PC-3 (cell line): ENCODE measurements at regions not wholly inside any gene's neighbourhood (a gene's known extent, or its start where the extent isn't known, plus 50 kb on each side); places are given as distances from the start of the nearest gene placed in this dataset.
"Not testable (repeated sequence)": the region's sequence is repeated elsewhere in the genome, so short reads cannot be mapped to it uniquely, and the experiment has no call there.

Source experiments
- ATAC-seq: fragments of 200-7000 bp; cut with Tn5 transposase; 2 replicates; pipeline ENCODE4 v1.9.1; 2020; ENCODE audit warnings: mild to moderate bottlenecking, moderate library complexity
- BruUV-seq: library from RNA; stranded (reverse); fragments of 400-500 nt; replicated peaks from 2 replicates; lab custom pipeline; 2021; lab: Mats Ljungman, UMichigan
- CTCF ChIA-PET: fragments of 300-600 bp; sonication (Branson Sonifier 250); formaldehyde crosslinking; loops from one replicate; lab custom pipeline; 2022; ENCODE audit warnings: antibody characterized with exemption; lab: Charles Lee
- POLR2A ChIA-PET: fragments of 300-600 bp; sonication (Branson Sonifier 250); formaldehyde crosslinking; loops from one replicate; lab custom pipeline; 2022; ENCODE audit warnings: antibody characterized with exemption; ENCODE audit not compliant: unreplicated experiment; lab: Charles Lee
- DNase-seq: peaks from one replicate; pipeline ENCODE4 v3.0.0-alpha.2; 2015
- H2AFZ ChIP-seq: fragments of 300-600 bp; sonication (generic); 2 replicates; pipeline ENCODE4 v1.6.0; 2016; ENCODE audit warnings: antibody characterized with exemption, low read length
- H3F3A ChIP-seq: fragments of 300-600 bp; sonication (generic); one replicate; pipeline ENCODE4 v1.6.0; 2017; ENCODE audit warnings: antibody characterized with exemption, low read length, control low read depth, mild to moderate bottlenecking; ENCODE audit not compliant: unreplicated experiment
- H3K27ac ChIP-seq: fragments of 300-600 bp; sonication (generic); 2 replicates; pipeline ENCODE4 v1.5.1; 2016; ENCODE audit warnings: mild to moderate bottlenecking, low read length
- H3K27me3 ChIP-seq: fragments of 300-600 bp; sonication (generic); 2 replicates; pipeline ENCODE4 v1.6.1; 2016; ENCODE audit warnings: low read length, mixed read lengths
- H3K36me3 ChIP-seq: fragments of 300-600 bp; sonication (generic); 2 replicates; pipeline ENCODE4 v1.6.1; 2016; ENCODE audit warnings: low read depth, mixed run types, low read length, mixed read lengths
- H3K4me1 ChIP-seq: fragments of 300-600 bp; sonication (generic); 2 replicates; pipeline ENCODE4 v1.5.1; 2016; ENCODE audit warnings: low read length; ENCODE audit not compliant: insufficient read depth
- H3K4me2 ChIP-seq: fragments of 300-600 bp; sonication (generic); 2 replicates; pipeline ENCODE4 v1.6.0; 2016; ENCODE audit warnings: low read length
- H3K4me3 ChIP-seq: fragments of 300-600 bp; sonication (generic); 2 replicates; pipeline ENCODE4 v1.5.1; 2016; ENCODE audit warnings: mild to moderate bottlenecking, low read length, mixed read lengths
- H3K79me2 ChIP-seq: fragments of 300-600 bp; sonication (generic); 2 replicates; pipeline ENCODE4 v1.6.1; 2017; ENCODE audit warnings: low read length, mixed read lengths
- H3K9ac ChIP-seq: fragments of 300-600 bp; sonication (generic); 2 replicates; pipeline ENCODE4 v1.6.0; 2016; ENCODE audit warnings: mild to moderate bottlenecking, low read length
- H3K9me2 ChIP-seq: fragments of 300-600 bp; sonication (generic); replicated peaks from 2 replicates; pipeline ENCODE4 v1.6.1; 2016; ENCODE audit warnings: mixed run types, low read length, mixed read lengths
- H3K9me3 ChIP-seq: fragments of 300-600 bp; sonication (generic); 2 replicates; pipeline ENCODE4 v1.6.1; 2016; ENCODE audit warnings: low read length, mixed read lengths
- H4K20me1 ChIP-seq: fragments of 300-600 bp; sonication (generic); 2 replicates; pipeline ENCODE4 v1.6.1; 2016; ENCODE audit warnings: low read length, mixed read lengths
- EZH2 ChIP-seq: fragments of 300-600 bp; sonication (generic); IDR thresholded peaks from one replicate; pipeline ENCODE4 v1.6.1; 2017; ENCODE audit warnings: antibody characterized with exemption, mild to moderate bottlenecking, low read length; ENCODE audit not compliant: unreplicated experiment
- EZH2phosphoT487 ChIP-seq: fragments of 300-600 bp; sonication (generic); IDR thresholded peaks from 2 replicates; pipeline ENCODE4 v1.6.1; 2018; ENCODE audit warnings: mild to moderate bottlenecking, antibody characterized with exemption, low read length, borderline replicate concordance
- intact Hi-C: fragments of 100-400 bp; cut with micrococcal nuclease; formaldehyde crosslinking; loops from 2 replicates; pipeline ENCODE4 v1.9.0; 2023
- TF ChIP-seq, protein P1 (sequence below): fragments of 300-600 bp; sonication (generic); conservative IDR thresholded peaks from 2 replicates; pipeline ENCODE4 v1.5.1; 2017; ENCODE audit warnings: antibody characterized with exemption, low read depth, mild to moderate bottlenecking, low read length

DNA sequence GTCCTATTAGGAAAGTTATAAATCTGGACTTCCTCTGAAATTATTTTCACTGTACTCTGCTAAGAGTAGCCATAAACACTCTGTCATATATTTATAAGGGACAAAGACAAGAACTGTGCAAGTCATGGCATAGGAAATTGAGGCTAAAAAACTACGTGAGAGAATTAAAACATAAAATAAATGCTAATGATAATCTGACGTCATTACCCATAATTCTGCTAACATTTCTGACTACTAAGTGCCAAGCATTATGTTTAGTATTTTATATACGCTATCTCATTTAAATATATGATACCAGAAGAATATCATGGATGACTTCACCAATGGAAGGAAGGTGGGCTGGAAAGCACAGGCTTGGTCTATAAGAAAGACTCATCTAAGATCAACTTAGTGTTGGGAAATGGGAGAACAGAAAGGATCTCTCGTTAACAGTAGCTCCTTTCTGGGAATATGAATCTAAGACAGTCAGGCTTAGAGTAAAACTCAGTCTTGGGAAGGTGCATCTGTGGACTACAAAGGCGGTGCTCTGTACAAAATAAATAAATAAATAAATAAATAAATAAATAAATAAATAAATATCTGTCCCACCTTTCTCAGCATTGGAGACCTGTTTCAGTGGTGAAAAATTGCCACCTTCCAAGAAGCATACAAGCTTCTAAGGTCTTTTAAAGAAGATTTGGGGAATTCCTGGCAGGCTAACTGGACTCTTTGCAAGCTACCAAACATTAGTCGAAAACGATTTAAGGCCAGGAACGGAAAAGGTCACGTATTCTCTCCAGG is 267.4 kb downstream of the CGGBP1 start:
- no peak for ATAC-seq
- Histone ChIP-seq H3F3A (no peaks in the 10 kb centered on the region), H3K9me3 (no peaks in the 10 kb centered on the region), H2AFZ (peak overlapping the region; percentile 78; the same call in 1 of the 2 replicates), H3K9ac (no peak overlapping the region), H3K79me2 (no peaks in the 10 kb centered on the region), H3K27me3 (peaks cover 14% of the 10 kb centered on the region), H4K20me1 (no peaks in the 10 kb centered on the region), H3K4me2 (peak overlapping the region; percentile 75), H3K27ac (no peak overlapping the region), H3K4me3 (peak overlapping the region; percentile 66; the same call in 1 of the 2 replicates), H3K9me2 (no peaks in the 10 kb centered on the region), H3K36me3 (no peaks in the 10 kb centered on the region), H3K4me1 (no peaks in the 10 kb centered on the region)
- no peak for DNase-seq
- CTCF ChIA-PET: interaction anchor here (0.7 kb wide), 1 partner anchor 1784 kb away, joined by 3 read pairs; no protein-coding TSS in a partner anchor
- no TSS peak for BruUV-seq
- POLR2A ChIA-PET: no interaction called here
- TF ChIP-seq, protein P1, sequence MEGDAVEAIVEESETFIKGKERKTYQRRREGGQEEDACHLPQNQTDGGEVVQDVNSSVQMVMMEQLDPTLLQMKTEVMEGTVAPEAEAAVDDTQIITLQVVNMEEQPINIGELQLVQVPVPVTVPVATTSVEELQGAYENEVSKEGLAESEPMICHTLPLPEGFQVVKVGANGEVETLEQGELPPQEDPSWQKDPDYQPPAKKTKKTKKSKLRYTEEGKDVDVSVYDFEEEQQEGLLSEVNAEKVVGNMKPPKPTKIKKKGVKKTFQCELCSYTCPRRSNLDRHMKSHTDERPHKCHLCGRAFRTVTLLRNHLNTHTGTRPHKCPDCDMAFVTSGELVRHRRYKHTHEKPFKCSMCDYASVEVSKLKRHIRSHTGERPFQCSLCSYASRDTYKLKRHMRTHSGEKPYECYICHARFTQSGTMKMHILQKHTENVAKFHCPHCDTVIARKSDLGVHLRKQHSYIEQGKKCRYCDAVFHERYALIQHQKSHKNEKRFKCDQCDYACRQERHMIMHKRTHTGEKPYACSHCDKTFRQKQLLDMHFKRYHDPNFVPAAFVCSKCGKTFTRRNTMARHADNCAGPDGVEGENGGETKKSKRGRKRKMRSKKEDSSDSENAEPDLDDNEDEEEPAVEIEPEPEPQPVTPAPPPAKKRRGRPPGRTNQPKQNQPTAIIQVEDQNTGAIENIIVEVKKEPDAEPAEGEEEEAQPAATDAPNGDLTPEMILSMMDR: no peak
- no peak for TF ChIP-seq EZH2
- TF ChIP-seq EZH2phosphoT487: no peak
- intact Hi-C loops: no loop called here

DNA sequence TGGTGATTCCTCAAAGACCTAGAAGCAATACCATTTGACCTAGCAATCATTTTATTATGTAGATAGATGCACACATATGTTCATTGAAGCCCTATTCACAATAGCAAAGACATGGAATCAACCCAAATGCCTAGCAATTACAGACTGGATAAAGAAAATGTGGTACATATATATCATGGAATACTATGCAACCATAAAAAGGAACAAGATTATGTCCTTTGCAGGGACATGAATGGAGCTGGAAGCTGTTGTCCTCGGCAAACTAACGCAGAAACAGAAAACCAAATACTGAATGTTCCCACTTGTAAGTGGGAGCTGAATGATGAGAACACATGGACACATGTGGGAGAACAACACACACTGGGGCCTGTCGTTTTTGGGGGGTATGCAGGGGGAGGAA is 269.8 kb downstream of the CGGBP1 start:
- H3K9me3 ChIP-seq, H3F3A ChIP-seq, H3K4me3 ChIP-seq, intact Hi-C loops, H3K27ac ChIP-seq, DNase-seq, H3K9ac ChIP-seq, H3K9me2 ChIP-seq, POLR2A ChIA-PET, H3K79me2 ChIP-seq, ATAC-seq, BruUV-seq, H4K20me1 ChIP-seq, H3K36me3 ChIP-seq, H3K4me2 ChIP-seq, H3K4me1 ChIP-seq, H2AFZ ChIP-seq, CTCF ChIA-PET: not testable (repeated sequence)
- peaks cover 14% of the 10 kb centered on the region for H3K27me3 ChIP-seq

DNA sequence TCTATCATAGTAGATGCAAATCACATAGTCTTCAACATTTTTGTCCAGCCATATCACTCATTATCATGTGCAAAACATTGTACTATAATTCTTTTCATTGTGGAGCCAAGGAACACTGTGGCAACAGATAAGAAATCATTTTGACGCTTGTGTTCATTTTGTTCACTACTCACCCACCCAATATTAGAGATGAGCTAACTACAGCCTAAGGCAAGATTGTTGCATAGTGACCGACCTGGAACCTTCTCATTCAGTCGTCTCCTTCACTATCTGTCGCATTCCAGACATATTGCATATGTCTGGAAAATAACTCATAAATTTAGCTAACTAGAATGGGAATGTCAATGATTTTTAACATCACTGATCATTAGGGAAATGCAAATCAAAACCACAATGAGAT is 270.3 kb downstream of the CGGBP1 start:
- CTCF ChIA-PET: no interaction called here
- no peaks in the 10 kb centered on the region for H3F3A ChIP-seq
- no peak overlapping the region for H3K4me2 ChIP-seq
- no peaks in the 10 kb centered on the region for H3K36me3 ChIP-seq
- H2AFZ ChIP-seq: no peak overlapping the region
- H3K27ac ChIP-seq: no peak overlapping the region
- peaks cover 14% of the 10 kb centered on the region for H3K27me3 ChIP-seq
- no peak overlapping the region for H3K4me3 ChIP-seq
- H3K9me2 ChIP-seq: no peaks in the 10 kb centered on the region
- no peaks in the 10 kb centered on the region for H4K20me1 ChIP-seq
- DNase-seq (no peak), ATAC-seq (no peak)
- H3K9ac ChIP-seq: no peak overlapping the region
- no peaks in the 10 kb centered on the region for H3K79me2 ChIP-seq
- BruUV-seq: no TSS peak
- no peak for TF ChIP-seq EZH2phosphoT487
- TF ChIP-seq, protein P1: no peak
- TF ChIP-seq EZH2: no peak
- no peaks in the 10 kb centered on the region for H3K4me1 ChIP-seq
- intact Hi-C loops: no loop called here
- H3K9me3 ChIP-seq: no peaks in the 10 kb centered on the region
- POLR2A ChIA-PET: no interaction called here
